ENCODE measurements at regions not wholly inside any gene's neighbourhood (a gene's known extent, or its start where the extent isn't known, plus 50 kb on each side); places are given as distances from the start of the nearest gene placed in this dataset.
"Not testable (repeated sequence)": the region's sequence is repeated elsewhere in the genome, so short reads cannot be mapped to it uniquely, and the experiment has no call there.

GRCh38 chr7:142698429-142698828, 50.8 kb upstream of the PRSS1 start:
- no peak for DNase-seq (ENCODE audit: low read depth in 3 of 3)

- DNase-seq (ENCODE audit: low read depth in 3 of 3): no peak
Measured at GRCh38 chr7:142697270-142697669, 52.0 kb upstream of the PRSS1 start.

GRCh38 chr7:142696456-142697179, 52.7 kb upstream of the PRSS1 start:
- DNase-seq (ENCODE audit: low read depth in 3 of 3): no peak

- DNase-seq (ENCODE audit: low read depth in 3 of 3): no peak
Measured at GRCh38 chr7:142693911-142694310, 55.4 kb upstream of the PRSS1 start.

GRCh38 chr7:142690554-142691182, 58.6 kb upstream of the PRSS1 start:
- no peak for DNase-seq (ENCODE audit: low read depth in 3 of 3)

GRCh38 chr7:142689439-142690120, 59.7 kb upstream of the PRSS1 start:
- no peak for DNase-seq (ENCODE audit: low read depth in 3 of 3)

GRCh38 chr7:142685877-142686508, 63.3 kb upstream of the PRSS1 start:
- no peak for DNase-seq (ENCODE audit: low read depth in 3 of 3)

- no peak for DNase-seq (ENCODE audit: low read depth in 3 of 3)
Measured at GRCh38 chr7:142681314-142682092, 67.8 kb upstream of the PRSS1 start.

- DNase-seq (ENCODE audit: low read depth in 3 of 3): no peak
Measured at GRCh38 chr7:142671506-142671905, 77.8 kb upstream of the PRSS1 start.

GRCh38 chr7:142670511-142670910, 78.8 kb upstream of the PRSS1 start:
- DNase-seq (ENCODE audit: low read depth in 3 of 3): no peak

- DNase-seq (ENCODE audit: low read depth in 3 of 3): no peak
Measured at GRCh38 chr7:142669074-142669654, 80.1 kb upstream of the PRSS1 start.

- no peak for DNase-seq (ENCODE audit: low read depth in 3 of 3)
Measured at GRCh38 chr7:142668495-142668894, 80.8 kb upstream of the PRSS1 start.

- DNase-seq (ENCODE audit: low read depth in 3 of 3): no peak
Measured at GRCh38 chr7:142657376-142657775, 91.9 kb upstream of the PRSS1 start.

GRCh38 chr7:142654398-142654797, 94.9 kb upstream of the PRSS1 start:
- no peak for DNase-seq (ENCODE audit: low read depth in 3 of 3)

- DNase-seq (ENCODE audit: low read depth in 3 of 3): no peak
Measured at GRCh38 chr7:142647749-142648148, 101.5 kb upstream of the PRSS1 start.

GRCh38 chr7:142646386-142647140, 102.7 kb upstream of the PRSS1 start:
- no peak for DNase-seq (ENCODE audit: low read depth in 3 of 3)

GRCh38 chr7:142645777-142646176, 103.5 kb upstream of the PRSS1 start:
- DNase-seq (ENCODE audit: low read depth in 3 of 3): no peak

- no peak for DNase-seq (ENCODE audit: low read depth in 3 of 3)
Measured at GRCh38 chr7:142642316-142642715, 107.0 kb upstream of the PRSS1 start.

GRCh38 chr7:142641252-142641651, 108.0 kb upstream of the PRSS1 start:
- not testable (repeated sequence) for DNase-seq (ENCODE audit: low read depth in 3 of 3)

GRCh38 chr7:142638581-142638980, 110.7 kb upstream of the PRSS1 start:
- no peak for DNase-seq (ENCODE audit: low read depth in 3 of 3)

- DNase-seq (ENCODE audit: low read depth in 3 of 3): no peak
Measured at GRCh38 chr7:142637240-142637639, 112.0 kb upstream of the PRSS1 start.

Measured in stimulated activated CD4-positive, alpha-beta T cell treated with anti-CD3 and anti-CD28 coated beads, TNF-alpha, amount 100 ng/mL, for 24 hours (primary cell).